Left lobe of liver (tissue), 2 donors: ENCODE measurements at regions not wholly inside any gene's neighbourhood (a gene's known extent, or its start where the extent isn't known, plus 50 kb on each side); places are given as distances from the start of the nearest gene placed in this dataset.

Experiments used
- ATAC-seq: fragments of 200-7000 bp; cut with Tn5 transposase; one replicate; pipeline ENCODE4 v1.9.1; 2020; ENCODE audit warnings: mild to moderate bottlenecking, moderate library complexity
- DNase-seq: peaks from one replicate; pipeline ENCODE4 v3.0.0-alpha.2; 2020; ENCODE audit warnings: low spot score
- donor health status: DM: no; HTN: no; CAD: no; lungs with moderate emphysema.
- donor health status: DM: no; HTN: yes; CAD: no.

GRCh38 chr2:103809941-103810441 is 1043.9 kb upstream of the POU3F3 start:
- ATAC-seq (no peak), DNase-seq (no peak)

DNA sequence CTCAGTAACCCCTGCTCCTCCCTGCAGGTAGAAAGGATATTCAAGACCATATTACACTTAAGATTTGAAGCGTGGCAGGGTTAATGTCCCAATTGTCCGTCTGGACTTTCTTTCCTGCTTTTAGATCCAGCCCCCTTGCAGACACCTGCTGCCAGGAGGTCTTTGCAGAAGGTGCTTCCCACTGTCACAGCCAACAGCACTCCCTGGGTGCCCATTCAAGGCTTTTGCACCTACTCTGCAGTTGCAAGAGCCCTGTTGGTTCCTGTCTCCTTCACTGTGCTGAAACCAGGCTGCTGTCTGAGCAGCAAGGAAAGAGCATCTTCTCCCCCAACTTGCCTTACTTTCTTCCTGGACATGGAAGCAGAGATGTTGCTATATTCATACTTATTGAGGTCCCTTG is 1043.0 kb upstream of the POU3F3 start:
- DNase-seq (no peak), ATAC-seq (no peak)

DNA sequence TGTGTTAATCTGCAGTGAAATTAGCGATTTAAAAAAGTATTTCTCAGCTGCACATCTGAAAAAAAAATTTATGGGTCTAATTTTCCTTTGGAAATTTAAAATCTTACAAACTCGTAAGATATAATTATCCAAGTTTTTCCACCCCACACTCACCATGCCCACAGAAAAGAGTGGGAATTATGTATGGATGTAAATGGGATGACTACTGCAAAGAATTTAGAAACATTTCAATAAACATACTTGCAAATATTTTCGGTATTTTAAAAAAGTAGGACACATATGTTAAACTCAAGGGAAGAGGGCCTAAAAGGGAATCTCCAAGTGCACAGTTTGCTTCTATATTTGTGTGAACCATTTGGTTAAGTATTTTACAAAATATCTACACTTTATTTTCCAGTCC is 1039.9 kb upstream of the POU3F3 start:
- no peak for DNase-seq
- no peak for ATAC-seq

GRCh38 chr2:103815731-103816130 is 1038.2 kb upstream of the POU3F3 start:
- no peak for DNase-seq

GRCh38 chr2:103817746-103818145 is 1036.2 kb upstream of the POU3F3 start:
- DNase-seq (no peak), ATAC-seq (no peak)

More at GRCh38 chr2:103815731-103816130, 1038.2 kb upstream of the POU3F3 start:
- no peak for ATAC-seq

- no peak for ATAC-seq
- no peak for DNase-seq
Measured at GRCh38 chr2:103818176-103818575, 1035.7 kb upstream of the POU3F3 start.

DNA sequence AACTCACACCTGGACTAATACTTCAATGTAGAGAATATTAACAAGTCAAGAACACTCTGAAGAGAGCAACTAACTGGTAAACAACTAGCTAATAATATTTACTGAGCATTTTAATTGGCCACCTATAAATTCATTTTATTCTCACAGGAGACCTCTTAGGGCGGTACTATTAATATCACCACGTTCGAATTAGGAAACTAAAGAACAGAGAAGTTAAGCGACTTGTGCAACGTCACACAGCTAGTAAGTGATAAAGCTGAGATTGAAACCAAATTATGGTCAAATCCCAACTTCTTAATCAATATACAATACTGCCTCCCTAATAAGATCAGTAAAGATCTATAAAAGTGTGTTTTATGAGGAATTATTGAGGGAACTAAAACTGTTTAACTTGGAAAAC is 1034.3 kb upstream of the POU3F3 start:
- ATAC-seq, result no peak
- no peak for DNase-seq

DNA sequence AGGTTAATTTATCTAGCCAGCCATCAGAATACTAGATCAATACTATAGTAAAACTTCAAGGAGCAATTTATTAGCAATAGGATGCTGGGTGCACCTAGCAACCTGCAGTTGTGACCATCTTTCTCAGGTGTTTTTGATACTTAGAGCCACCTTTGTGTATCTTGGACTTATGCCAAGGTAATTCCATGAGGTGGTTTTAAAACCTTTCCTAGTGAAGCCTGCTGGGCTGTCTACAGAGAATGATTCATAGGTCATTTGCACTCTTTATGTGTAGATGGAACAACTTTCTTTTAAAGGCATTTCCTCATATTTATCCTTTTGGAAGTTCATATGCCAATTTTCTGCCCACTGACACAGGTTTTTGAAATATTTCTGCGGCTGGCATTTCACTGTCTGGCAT is 1030.1 kb upstream of the POU3F3 start:
- no peak for DNase-seq
- no peak for ATAC-seq

- ATAC-seq (no peak), DNase-seq (no peak)
Measured at GRCh38 chr2:103847276-103847675, 1006.6 kb upstream of the POU3F3 start.

DNA sequence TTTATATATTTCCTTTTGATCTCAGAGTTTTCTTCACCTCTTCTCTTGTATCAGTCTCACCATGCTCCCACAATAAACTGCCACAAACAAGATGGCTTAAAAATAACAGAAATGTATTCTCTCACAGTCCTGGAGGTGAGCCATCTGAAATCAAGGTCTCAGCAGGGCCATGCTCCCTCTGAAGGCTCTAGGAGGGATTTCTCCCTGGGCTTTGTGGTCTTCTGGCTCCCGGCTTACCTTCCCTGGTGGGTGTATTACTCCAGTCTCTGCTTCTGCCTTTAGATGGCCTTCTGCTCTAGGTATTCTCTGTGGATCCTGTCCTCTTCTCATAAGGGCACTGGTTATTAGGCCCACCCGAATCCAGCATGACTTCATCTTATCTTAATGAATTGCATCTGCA is 994.7 kb upstream of the POU3F3 start:
- ATAC-seq (no peak), DNase-seq (no peak)

- ATAC-seq (no peak), DNase-seq (no peak)
Measured at GRCh38 chr2:103860016-103860415, 993.9 kb upstream of the POU3F3 start.

DNA sequence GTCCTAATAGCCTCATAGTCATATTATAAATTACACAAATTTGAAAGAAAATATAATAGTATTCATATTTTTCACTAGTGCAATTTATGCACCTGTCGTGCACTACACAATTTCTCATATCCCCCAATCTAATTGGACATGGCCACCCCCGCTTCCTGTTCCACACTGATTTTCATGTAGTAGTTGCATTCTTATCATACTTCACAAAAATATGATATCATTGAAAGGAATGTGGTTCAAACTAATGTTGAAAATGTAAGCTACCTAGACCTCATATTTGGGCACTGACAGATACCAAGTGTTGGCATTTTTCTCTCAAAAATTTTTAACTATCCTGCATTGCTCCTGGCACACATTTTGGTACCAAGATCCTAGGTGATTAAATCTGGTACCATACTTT is 985.5 kb upstream of the POU3F3 start:
- ATAC-seq (no peak), DNase-seq (no peak)

- ATAC-seq, result no peak
- DNase-seq, result no peak
Measured at GRCh38 chr2:103873716-103874351, 980.1 kb upstream of the POU3F3 start.

- ATAC-seq (no peak), DNase-seq (no peak)
Measured at GRCh38 chr2:103875131-103875530, 978.8 kb upstream of the POU3F3 start.

DNA sequence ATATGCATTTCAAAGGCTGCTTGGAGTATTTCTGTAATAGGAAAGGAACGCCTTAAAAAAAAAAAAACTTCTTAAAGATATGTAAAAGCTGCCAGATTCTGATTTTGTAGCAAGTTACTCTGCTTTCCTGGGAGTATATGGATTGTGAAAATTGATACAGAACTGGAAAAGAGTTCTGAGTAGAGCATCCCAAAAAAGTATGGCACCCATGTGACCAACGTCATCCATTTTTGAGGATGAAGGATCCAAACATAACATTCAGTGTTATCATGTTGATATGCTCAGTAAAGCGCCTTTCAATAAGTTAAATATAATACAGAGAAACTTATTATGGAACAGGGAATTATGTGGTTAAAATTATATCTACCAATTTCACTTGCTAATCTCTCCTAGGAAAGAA is 978.4 kb upstream of the POU3F3 start:
- DNase-seq (no peak), ATAC-seq (no peak)

DNA sequence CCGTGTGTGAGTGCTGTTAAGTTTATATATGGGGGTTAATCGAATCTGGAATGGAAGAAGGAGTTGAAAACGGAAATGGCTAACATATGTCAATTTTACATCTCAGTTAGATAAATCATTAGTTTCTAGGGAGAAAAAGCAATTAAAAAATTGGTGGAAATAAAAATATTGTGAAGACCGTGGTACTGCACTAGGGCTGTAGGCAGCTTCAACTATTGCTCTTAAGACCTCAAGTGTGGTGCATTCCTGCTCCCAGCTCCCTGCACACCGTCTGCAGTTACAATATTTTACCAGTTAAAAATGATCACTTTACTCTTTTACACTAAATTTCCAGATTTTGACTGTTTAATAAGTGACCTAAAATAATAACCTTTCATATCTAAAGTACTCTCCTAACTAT is 977.3 kb upstream of the POU3F3 start:
- DNase-seq (no peak), ATAC-seq (no peak)

GRCh38 chr2:103879101-103879500 is 974.8 kb upstream of the POU3F3 start:
- no peak for DNase-seq
- ATAC-seq, result no peak

DNA sequence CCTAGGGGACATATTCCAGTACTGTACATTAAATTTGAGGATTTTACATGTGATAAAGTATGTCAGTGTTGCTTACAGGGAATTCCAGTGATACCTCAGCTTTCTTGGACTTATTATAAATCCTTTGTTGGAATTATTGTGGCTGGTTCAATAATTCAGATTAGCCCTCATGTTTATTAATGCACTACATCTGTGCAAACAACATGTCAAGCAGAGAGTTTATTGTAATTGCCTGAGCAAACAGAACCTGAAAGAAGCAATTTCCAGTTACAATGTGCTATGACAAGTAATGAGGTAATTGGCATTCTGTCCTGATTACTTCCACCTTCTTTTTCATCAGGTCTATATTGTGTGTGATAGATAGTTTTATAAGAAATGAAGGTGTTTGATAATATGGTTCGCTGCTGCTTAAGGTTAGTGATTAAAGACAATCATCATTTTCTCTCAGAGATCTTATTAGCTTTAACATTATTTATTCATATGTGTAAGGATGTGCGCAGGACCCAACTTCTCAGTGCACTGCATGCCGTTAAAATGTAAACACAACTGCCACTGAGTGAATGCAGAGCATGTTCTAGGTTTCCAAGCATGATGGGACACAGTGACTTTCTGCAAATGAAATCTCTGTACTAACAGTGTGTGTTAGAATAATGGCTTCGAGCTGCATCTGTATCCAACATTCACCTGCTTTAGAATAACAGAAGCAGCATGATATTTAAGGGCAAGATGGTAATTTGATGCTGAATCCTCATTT is 973.7 kb upstream of the POU3F3 start:
- DNase-seq (no peak), ATAC-seq (no peak)

GRCh38 chr2:103887625-103888024 is 966.3 kb upstream of the POU3F3 start:
- ATAC-seq (no peak), DNase-seq (no peak)

DNA sequence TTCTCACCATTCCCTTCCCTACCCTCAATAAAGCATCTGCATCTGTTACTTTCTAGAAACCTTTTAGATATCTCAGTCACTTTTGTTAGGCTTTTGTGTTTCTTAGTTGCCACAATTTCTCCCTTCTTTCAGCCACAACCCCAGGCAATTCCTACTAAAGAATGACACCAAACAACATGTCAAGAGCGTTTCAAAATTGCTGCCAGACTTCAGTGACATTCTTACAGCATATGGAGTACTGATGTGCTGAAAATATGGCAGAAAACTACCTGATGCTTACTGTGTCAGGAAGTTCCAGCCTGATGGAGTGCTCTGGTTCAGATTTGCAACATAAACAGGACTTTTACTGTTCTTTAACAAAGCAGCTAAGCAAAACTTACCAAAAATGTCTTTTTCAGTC is 957.7 kb upstream of the POU3F3 start:
- ATAC-seq, result no peak
- no peak for DNase-seq

- DNase-seq (no peak), ATAC-seq (no peak)
Measured at GRCh38 chr2:103898561-103898960, 955.4 kb upstream of the POU3F3 start.

DNA sequence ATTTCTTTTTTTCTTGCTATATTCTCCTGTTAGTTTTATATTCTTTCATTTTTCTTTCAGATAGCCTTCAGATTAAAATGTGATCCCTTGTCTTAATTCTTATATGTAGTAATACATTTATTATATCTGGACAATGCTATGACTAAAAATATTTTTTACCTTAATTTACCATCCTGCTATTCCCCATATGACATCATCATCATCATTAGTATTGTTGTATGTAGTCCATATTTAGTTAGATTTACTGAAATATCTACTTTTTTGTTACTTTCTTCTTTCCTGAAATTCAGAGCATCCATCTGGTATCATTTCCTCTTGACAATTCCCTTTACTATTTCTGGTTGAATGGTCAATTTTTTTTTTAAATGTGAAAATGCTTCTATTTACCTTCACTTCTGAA is 951.6 kb upstream of the POU3F3 start:
- DNase-seq (no peak), ATAC-seq (no peak)

DNA sequence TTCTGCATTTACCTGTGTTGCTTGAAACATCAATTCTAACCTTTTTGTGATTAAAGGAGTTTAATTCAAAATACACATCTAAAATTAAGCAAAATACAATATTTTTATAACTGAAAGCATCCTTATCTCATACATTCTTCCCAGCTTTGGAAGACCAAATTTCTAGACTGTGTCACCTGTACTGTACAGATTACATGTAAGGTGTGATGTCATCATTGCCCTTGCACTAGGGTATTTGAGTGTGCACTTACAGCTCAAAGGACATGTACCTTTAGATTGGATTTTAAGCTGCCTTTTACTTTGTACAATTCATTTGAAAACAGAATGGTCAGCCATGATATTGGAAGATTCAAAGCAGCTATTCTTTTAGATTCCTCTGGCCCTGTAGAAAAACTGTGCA is 932.8 kb upstream of the POU3F3 start:
- no peak for DNase-seq
- ATAC-seq, result no peak
